SK-N-SH (cell line): ENCODE measurements at regions not wholly inside any gene's neighbourhood (a gene's known extent, or its start where the extent isn't known, plus 50 kb on each side); places are given as distances from the start of the nearest gene placed in this dataset.

Source experiments
- CTCF ChIA-PET: fragments of 300-600, 350-600 bp; formaldehyde crosslinking; extraction: SDS; loops from one replicate; lab custom pipeline; 2021; lab: Yijun Ruan, JAX
- POLR2A ChIA-PET: fragments of 350-600 bp; sonication (Branson Sonifier 250); formaldehyde crosslinking; extraction: SDS; loops from one replicate; lab custom pipeline; 2020; ENCODE audit warnings: antibody characterized with exemption, inconsistent platforms; lab: Yijun Ruan, JAX
- DNase-seq: peaks from one replicate; pipeline ENCODE4 v3.0.0; 2012
- H2AFZ ChIP-seq: fragments of 200-600 bp; sonication (generic); 2 replicates; pipeline ENCODE4 v1.8.1; 2016; ENCODE audit warnings: antibody characterized with exemption, mild to moderate bottlenecking, low read depth
- H3F3A ChIP-seq: fragments of 200-600 bp; sonication (generic); replicated peaks from 2 replicates; pipeline ENCODE3; 2016; ENCODE audit warnings: antibody characterized with exemption, mild to moderate bottlenecking; ENCODE audit not compliant: insufficient read depth
- H3K27ac ChIP-seq, 2 experiments: fragments of 200-500 bp in 1 of 2; fragments of 200-600 bp in 1 of 2; sonication (Bioruptor generic) in 1 of 2; sonication (generic), shearing (Covaris generic) in 1 of 2; 2 replicates each; pipeline versions ENCODE4 v1.5.1 to v1.6.1; 2014 to 2016; ENCODE audit warnings: low read depth in 2 of 2, inconsistent platforms in 1 of 2, low read length in 1 of 2, mild to moderate bottlenecking in 1 of 2, mixed read lengths in 1 of 2
- H3K27me3 ChIP-seq: fragments of 200-600 bp; sonication (generic), shearing (Covaris generic); 2 replicates; pipeline ENCODE4 v1.6.1; 2016; ENCODE audit warnings: mixed run types; ENCODE audit not compliant: insufficient read depth
- H3K36me3 ChIP-seq, 2 experiments: fragments of 200-500 bp in 1 of 2; fragments of 200-600 bp in 1 of 2; sonication (Bioruptor generic) in 1 of 2; sonication (generic) in 1 of 2; replicated peaks in 1 of 2; 2 replicates each; pipeline versions ENCODE3 to v1.5.1; 2014 to 2016; ENCODE audit warnings: low read length in 1 of 2, mild to moderate bottlenecking in 1 of 2; ENCODE audit not compliant: insufficient read depth in 2 of 2, control insufficient read depth in 1 of 2
- H3K4me1 ChIP-seq, 2 experiments: fragments of 200-500 bp in 1 of 2; fragments of 200-600 bp in 1 of 2; sonication (Bioruptor generic) in 1 of 2; sonication (generic), shearing (Covaris generic) in 1 of 2; 2 replicates each; pipeline versions ENCODE4 v1.5.1 to v1.6.1; 2014 to 2016; ENCODE audit warnings: low read depth in 1 of 2, low read length in 1 of 2, mixed run types in 1 of 2; ENCODE audit not compliant: insufficient read depth in 2 of 2, control insufficient read depth in 1 of 2
- H3K4me2 ChIP-seq: fragments of 200-600 bp; sonication (generic), shearing (Covaris generic); 2 replicates; pipeline ENCODE4 v1.6.1; 2017; ENCODE audit warnings: mixed run types
- H3K4me3 ChIP-seq, 2 experiments: fragments of 200-500 bp in 1 of 2; fragments of 200-600 bp in 1 of 2; sonication (Bioruptor generic) in 1 of 2; sonication (generic), shearing (Covaris generic) in 1 of 2; 2 replicates each; pipeline versions ENCODE4 v1.5.1 to v1.8.1; 2014 to 2016; ENCODE audit warnings: low read depth in 2 of 2, inconsistent platforms in 1 of 2, low read length in 1 of 2, mild to moderate bottlenecking in 1 of 2, mixed read lengths in 1 of 2, moderate library complexity in 1 of 2
- H3K79me2 ChIP-seq: fragments of 200-600 bp; sonication (generic); 2 replicates; pipeline ENCODE4 v1.8.1; 2017; ENCODE audit warnings: mild to moderate bottlenecking; ENCODE audit not compliant: insufficient read depth
- H3K9ac ChIP-seq: fragments of 200-600 bp; sonication (generic); 2 replicates; pipeline ENCODE4 v1.6.1; 2017; ENCODE audit warnings: mixed run types
- H3K9me2 ChIP-seq: fragments of 200-600 bp; sonication (generic); 2 replicates; pipeline ENCODE4 v1.6.1; 2017; ENCODE audit warnings: mixed run types
- H3K9me3 ChIP-seq: fragments of 200-600 bp; sonication (generic); 2 replicates; pipeline ENCODE4 v1.6.1; 2017; ENCODE audit warnings: mixed run types, mild to moderate bottlenecking, moderate library complexity
- H4K20me1 ChIP-seq: fragments of 200-600 bp; sonication (generic); 2 replicates; pipeline ENCODE4 v1.6.1; 2017; ENCODE audit warnings: mild to moderate bottlenecking, mixed run types; ENCODE audit not compliant: insufficient read depth
- EP300 ChIP-seq, 2 experiments: IDR thresholded peaks; 2 replicates each; pipeline versions ENCODE4 v1.4.0 to v1.6.1; 2012; ENCODE audit warnings: borderline replicate concordance in 1 of 2, low read depth in 1 of 2, low read length in 1 of 2
- FOSL2 ChIP-seq: IDR thresholded peaks from 2 replicates; pipeline ENCODE4 v1.4.0; 2012; ENCODE audit warnings: low read depth, mild to moderate bottlenecking, moderate library complexity, borderline replicate concordance
- FOXM1 ChIP-seq: IDR thresholded peaks from 2 replicates; pipeline ENCODE4 v1.4.0; 2012; ENCODE audit warnings: low read depth, mild to moderate bottlenecking
- GABPA ChIP-seq: IDR thresholded peaks from 2 replicates; pipeline ENCODE4 v1.4.0; 2012; ENCODE audit warnings: low read depth, mild to moderate bottlenecking
- JUND ChIP-seq: IDR thresholded peaks from 2 replicates; pipeline ENCODE4 v1.4.0; 2012
- MEF2A ChIP-seq: IDR thresholded peaks from 2 replicates; pipeline ENCODE4 v1.4.0; 2012; ENCODE audit warnings: low read depth, borderline replicate concordance
- NRF1 ChIP-seq: IDR thresholded peaks from 2 replicates; pipeline ENCODE4 v1.6.1; 2012; ENCODE audit warnings: low read depth, mild to moderate bottlenecking, low read length
- RCOR1 ChIP-seq: fragments of 150-350 bp; IDR thresholded peaks from 2 replicates; pipeline ENCODE4 v1.6.1; 2017; ENCODE audit warnings: antibody characterized with exemption, low read length
- RXRA ChIP-seq: IDR thresholded peaks from 2 replicates; pipeline ENCODE4 v1.4.0; 2012; ENCODE audit warnings: low read depth, mild to moderate bottlenecking, borderline replicate concordance
- SMC3 ChIP-seq: IDR thresholded peaks from 2 replicates; pipeline ENCODE4 v1.6.1; 2012; ENCODE audit warnings: low read depth, low read length, improper control_type of control experiment
- TAF1 ChIP-seq: IDR thresholded peaks from 2 replicates; pipeline ENCODE4 v1.6.1; 2012; ENCODE audit warnings: low read depth, mild to moderate bottlenecking, low read length, moderate library complexity, borderline replicate concordance
- TCF12 ChIP-seq: IDR thresholded peaks from 2 replicates; pipeline ENCODE4 v1.4.0; 2012
- TEAD4 ChIP-seq: IDR thresholded peaks from 2 replicates; pipeline ENCODE4 v1.4.0; 2012; ENCODE audit warnings: mild to moderate bottlenecking, borderline replicate concordance; ENCODE audit not compliant: insufficient read depth
- YY1 ChIP-seq: IDR thresholded peaks from 2 replicates; pipeline ENCODE4 v1.4.0; 2012; ENCODE audit warnings: low read depth, mild to moderate bottlenecking
- WGBS: methylation state at CpG from one replicate; pipeline ENCODE4 v1.1.6; 2017; ENCODE audit warnings: low lambda C conversion rate; 5-methylcytosine and 5-hydroxymethylcytosine counted together
- TF ChIP-seq, protein P1 (sequence below): IDR thresholded peaks from 2 replicates; pipeline ENCODE4 v1.4.0; 2012; ENCODE audit warnings: low read depth, borderline replicate concordance
- TF ChIP-seq, protein P2 (sequence below): IDR thresholded peaks from 2 replicates; pipeline ENCODE4 v1.6.1; 2012; ENCODE audit warnings: mild to moderate bottlenecking, low read depth, low read length, moderate library complexity
- TF ChIP-seq, protein P3 (sequence below): fragments of 200-600 bp; sonication (generic); IDR thresholded peaks from 2 replicates; pipeline ENCODE4 v1.6.1; 2017; ENCODE audit warnings: antibody characterized with exemption, mild to moderate bottlenecking, moderate library complexity

DNA sequence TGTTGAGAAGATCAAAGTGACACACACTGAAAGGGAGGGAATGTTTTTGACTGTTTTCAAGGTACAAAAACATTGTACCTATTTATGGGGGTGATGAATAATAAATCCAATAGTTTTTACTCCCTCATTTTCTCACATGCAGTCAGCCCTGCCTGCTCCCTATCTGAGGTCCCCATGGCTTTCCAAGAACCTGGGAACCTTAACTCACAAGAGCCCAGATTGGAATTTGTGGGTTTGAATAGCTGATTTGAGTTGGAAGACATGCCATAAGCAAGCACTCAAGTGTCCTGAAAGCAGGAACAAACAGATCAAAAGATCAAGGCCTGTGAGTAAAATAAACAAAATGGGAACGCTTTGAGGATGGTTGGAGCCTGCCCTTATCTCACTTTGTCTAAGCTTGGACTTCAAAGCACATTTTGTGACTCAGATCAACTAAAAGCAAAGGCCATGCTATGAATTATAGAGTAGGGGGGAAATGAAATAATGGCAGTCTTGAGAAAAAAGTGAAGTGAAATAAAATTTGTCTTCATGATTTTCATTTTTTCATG, 136.6 kb downstream of the LYPLAL1 start:
- ChIA-PET POLR2A (no interaction called here), CTCF (interaction anchor here (1.6 kb wide), 1 partner anchor 16 kb away, joined by 4 read pairs; no protein-coding TSS in a partner anchor)
- TF ChIP-seq EP300 (IDR thresholded peaks at IDR 0.05; ENCODE audit: borderline replicate concordance in 1 of 2, low read depth in 1 of 2, low read length in 1 of 2) (no peak), YY1 (no peak), RCOR1 (no peak), NRF1 (no peak), GABPA (no peak), FOXM1 (no peak), JUND (no peak)
- TF ChIP-seq, protein P1, sequence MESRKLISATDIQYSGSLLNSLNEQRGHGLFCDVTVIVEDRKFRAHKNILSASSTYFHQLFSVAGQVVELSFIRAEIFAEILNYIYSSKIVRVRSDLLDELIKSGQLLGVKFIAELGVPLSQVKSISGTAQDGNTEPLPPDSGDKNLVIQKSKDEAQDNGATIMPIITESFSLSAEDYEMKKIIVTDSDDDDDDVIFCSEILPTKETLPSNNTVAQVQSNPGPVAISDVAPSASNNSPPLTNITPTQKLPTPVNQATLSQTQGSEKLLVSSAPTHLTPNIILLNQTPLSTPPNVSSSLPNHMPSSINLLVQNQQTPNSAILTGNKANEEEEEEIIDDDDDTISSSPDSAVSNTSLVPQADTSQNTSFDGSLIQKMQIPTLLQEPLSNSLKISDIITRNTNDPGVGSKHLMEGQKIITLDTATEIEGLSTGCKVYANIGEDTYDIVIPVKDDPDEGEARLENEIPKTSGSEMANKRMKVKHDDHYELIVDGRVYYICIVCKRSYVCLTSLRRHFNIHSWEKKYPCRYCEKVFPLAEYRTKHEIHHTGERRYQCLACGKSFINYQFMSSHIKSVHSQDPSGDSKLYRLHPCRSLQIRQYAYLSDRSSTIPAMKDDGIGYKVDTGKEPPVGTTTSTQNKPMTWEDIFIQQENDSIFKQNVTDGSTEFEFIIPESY = no peak
- no peaks in the 10 kb centered on the region for H3K36me3 ChIP-seq
- no peak overlapping the region for H3K4me2 ChIP-seq
- no peaks in the 10 kb centered on the region for H3K27me3 ChIP-seq
- peaks cover 2% of the 10 kb centered on the region; the same call in 1 of the 2 replicates for H3K9me3 ChIP-seq
- peaks cover 20% of the 10 kb centered on the region for H3F3A ChIP-seq
- H3K79me2 ChIP-seq = no peaks in the 10 kb centered on the region
- WGBS = 59% methylated on average over 1 of the region's 1 CpG
- H4K20me1 ChIP-seq = no peaks in the 10 kb centered on the region
- H3K4me1 ChIP-seq = 0 out of 4 replicates have a peak, but pooled peaks cover 0 to 5% of the 10 kb centered on the region in 2 experiments
- H2AFZ ChIP-seq = no peak overlapping the region
- no peak overlapping the region for H3K4me3 ChIP-seq
- no peak overlapping the region for H3K27ac ChIP-seq
- no peak for DNase-seq
- no peak overlapping the region for H3K9ac ChIP-seq
- no peaks in the 10 kb centered on the region for H3K9me2 ChIP-seq

DNA sequence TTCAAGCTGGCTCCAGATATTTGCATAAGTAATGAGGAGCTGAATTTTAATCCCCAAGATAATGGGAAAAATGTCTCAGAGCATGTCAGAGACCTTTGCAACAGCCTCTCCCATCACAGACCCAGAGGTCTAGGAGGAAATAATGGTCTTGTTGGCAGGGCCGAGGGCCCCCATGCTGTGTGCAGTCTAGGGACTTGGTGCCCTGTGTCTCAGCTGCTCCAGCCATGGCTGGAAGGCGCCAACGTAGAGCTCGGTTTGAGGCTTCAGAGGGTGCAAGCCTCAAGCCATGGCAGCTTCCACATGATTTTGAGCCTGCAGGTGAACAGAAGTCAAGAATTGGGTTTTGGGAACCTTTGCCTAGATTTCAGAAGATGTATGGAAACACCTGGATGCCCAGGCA, 134.7 kb downstream of the LYPLAL1 start:
- POLR2A ChIA-PET = no interaction called here
- no peaks in the 10 kb centered on the region for H3K79me2 ChIP-seq
- H3F3A ChIP-seq = peaks cover 25% of the 10 kb centered on the region
- TF ChIP-seq TEAD4 (no peak), SMC3 (no peak), TCF12 (no peak), MEF2A (no peak), FOSL2 (no peak), TAF1 (no peak), RXRA (no peak)
- TF ChIP-seq, protein P2, sequence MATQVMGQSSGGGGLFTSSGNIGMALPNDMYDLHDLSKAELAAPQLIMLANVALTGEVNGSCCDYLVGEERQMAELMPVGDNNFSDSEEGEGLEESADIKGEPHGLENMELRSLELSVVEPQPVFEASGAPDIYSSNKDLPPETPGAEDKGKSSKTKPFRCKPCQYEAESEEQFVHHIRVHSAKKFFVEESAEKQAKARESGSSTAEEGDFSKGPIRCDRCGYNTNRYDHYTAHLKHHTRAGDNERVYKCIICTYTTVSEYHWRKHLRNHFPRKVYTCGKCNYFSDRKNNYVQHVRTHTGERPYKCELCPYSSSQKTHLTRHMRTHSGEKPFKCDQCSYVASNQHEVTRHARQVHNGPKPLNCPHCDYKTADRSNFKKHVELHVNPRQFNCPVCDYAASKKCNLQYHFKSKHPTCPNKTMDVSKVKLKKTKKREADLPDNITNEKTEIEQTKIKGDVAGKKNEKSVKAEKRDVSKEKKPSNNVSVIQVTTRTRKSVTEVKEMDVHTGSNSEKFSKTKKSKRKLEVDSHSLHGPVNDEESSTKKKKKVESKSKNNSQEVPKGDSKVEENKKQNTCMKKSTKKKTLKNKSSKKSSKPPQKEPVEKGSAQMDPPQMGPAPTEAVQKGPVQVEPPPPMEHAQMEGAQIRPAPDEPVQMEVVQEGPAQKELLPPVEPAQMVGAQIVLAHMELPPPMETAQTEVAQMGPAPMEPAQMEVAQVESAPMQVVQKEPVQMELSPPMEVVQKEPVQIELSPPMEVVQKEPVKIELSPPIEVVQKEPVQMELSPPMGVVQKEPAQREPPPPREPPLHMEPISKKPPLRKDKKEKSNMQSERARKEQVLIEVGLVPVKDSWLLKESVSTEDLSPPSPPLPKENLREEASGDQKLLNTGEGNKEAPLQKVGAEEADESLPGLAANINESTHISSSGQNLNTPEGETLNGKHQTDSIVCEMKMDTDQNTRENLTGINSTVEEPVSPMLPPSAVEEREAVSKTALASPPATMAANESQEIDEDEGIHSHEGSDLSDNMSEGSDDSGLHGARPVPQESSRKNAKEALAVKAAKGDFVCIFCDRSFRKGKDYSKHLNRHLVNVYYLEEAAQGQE = no peak
- TF ChIP-seq, protein P3, sequence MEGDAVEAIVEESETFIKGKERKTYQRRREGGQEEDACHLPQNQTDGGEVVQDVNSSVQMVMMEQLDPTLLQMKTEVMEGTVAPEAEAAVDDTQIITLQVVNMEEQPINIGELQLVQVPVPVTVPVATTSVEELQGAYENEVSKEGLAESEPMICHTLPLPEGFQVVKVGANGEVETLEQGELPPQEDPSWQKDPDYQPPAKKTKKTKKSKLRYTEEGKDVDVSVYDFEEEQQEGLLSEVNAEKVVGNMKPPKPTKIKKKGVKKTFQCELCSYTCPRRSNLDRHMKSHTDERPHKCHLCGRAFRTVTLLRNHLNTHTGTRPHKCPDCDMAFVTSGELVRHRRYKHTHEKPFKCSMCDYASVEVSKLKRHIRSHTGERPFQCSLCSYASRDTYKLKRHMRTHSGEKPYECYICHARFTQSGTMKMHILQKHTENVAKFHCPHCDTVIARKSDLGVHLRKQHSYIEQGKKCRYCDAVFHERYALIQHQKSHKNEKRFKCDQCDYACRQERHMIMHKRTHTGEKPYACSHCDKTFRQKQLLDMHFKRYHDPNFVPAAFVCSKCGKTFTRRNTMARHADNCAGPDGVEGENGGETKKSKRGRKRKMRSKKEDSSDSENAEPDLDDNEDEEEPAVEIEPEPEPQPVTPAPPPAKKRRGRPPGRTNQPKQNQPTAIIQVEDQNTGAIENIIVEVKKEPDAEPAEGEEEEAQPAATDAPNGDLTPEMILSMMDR = no peak
- H3K27me3 ChIP-seq = no peaks in the 10 kb centered on the region
- 84% methylated on average over 4 of the region's 4 CpGs for WGBS
- no peak overlapping the region for H3K4me2 ChIP-seq
- no peaks in the 10 kb centered on the region for H4K20me1 ChIP-seq
- H3K4me3 ChIP-seq = no peak overlapping the region
- H3K9me2 ChIP-seq = no peaks in the 10 kb centered on the region
- CTCF ChIA-PET = interaction anchor here (1.6 kb wide), 1 partner anchor 15 kb away, joined by 4 read pairs; no protein-coding TSS in a partner anchor
- no peak overlapping the region for H2AFZ ChIP-seq
- no peak overlapping the region for H3K9ac ChIP-seq
- H3K9me3 ChIP-seq = no peaks in the 10 kb centered on the region
- no peaks in the 10 kb centered on the region for H3K36me3 ChIP-seq
- H3K27ac ChIP-seq = no peak overlapping the region
- no peak for DNase-seq
- peaks cover 9 to 12% of the 10 kb centered on the region in 2 experiments; a peak in 3 of 4 replicates for H3K4me1 ChIP-seq
